NCI-H226 (cell line): ENCODE measurements at regions not wholly inside any gene's neighbourhood (a gene's known extent, or its start where the extent isn't known, plus 50 kb on each side); places are given as distances from the start of the nearest gene placed in this dataset.
"Not testable (repeated sequence)": the region's sequence is repeated elsewhere in the genome, so short reads cannot be mapped to it uniquely, and the experiment has no call there.

Experiments used
- DNase-seq: peaks from one replicate; pipeline ENCODE4 v3.0.0-alpha.2; 2015

GRCh38 chr5:5782402-5782801 lies 359.9 kb downstream of the ICE1 start:
- no peak for DNase-seq

- DNase-seq = no peak
Observed at GRCh38 chr5:5781335-5781734, 358.9 kb downstream of the ICE1 start.

- no peak for DNase-seq
Observed at GRCh38 chr5:5780253-5780652, 357.8 kb downstream of the ICE1 start.

- no peak for DNase-seq
Observed at GRCh38 chr5:5777013-5777412, 354.5 kb downstream of the ICE1 start.

GRCh38 chr5:5772202-5772601 lies 349.7 kb downstream of the ICE1 start:
- DNase-seq = no peak

- no peak for DNase-seq
Observed at GRCh38 chr5:5770825-5771224, 348.3 kb downstream of the ICE1 start.

GRCh38 chr5:5767286-5767928 lies 344.9 kb downstream of the ICE1 start:
- DNase-seq = no peak

- DNase-seq = no peak
Observed at GRCh38 chr5:5765066-5765850, 342.8 kb downstream of the ICE1 start.

- DNase-seq = no peak
Observed at GRCh38 chr5:5764246-5764645, 341.8 kb downstream of the ICE1 start.

GRCh38 chr5:5756762-5757161 lies 334.3 kb downstream of the ICE1 start:
- no peak for DNase-seq

- DNase-seq = no peak
Observed at GRCh38 chr5:5755888-5756287, 333.4 kb downstream of the ICE1 start.

- DNase-seq = no peak
Observed at GRCh38 chr5:5752844-5753243, 330.4 kb downstream of the ICE1 start.

GRCh38 chr5:5751987-5752386 lies 329.5 kb downstream of the ICE1 start:
- DNase-seq = no peak

GRCh38 chr5:5751498-5751897 lies 329.0 kb downstream of the ICE1 start:
- DNase-seq = no peak

GRCh38 chr5:5741418-5741817 lies 318.9 kb downstream of the ICE1 start:
- no peak for DNase-seq

- DNase-seq = no peak
Observed at GRCh38 chr5:5739490-5739945, 317.0 kb downstream of the ICE1 start.

- no peak for DNase-seq
Observed at GRCh38 chr5:5738797-5739489, 316.5 kb downstream of the ICE1 start.

- DNase-seq = no peak
Observed at GRCh38 chr5:5736007-5736406, 313.5 kb downstream of the ICE1 start.

GRCh38 chr5:5733058-5733457 lies 310.6 kb downstream of the ICE1 start:
- not testable (repeated sequence) for DNase-seq

- DNase-seq = no peak
Observed at GRCh38 chr5:5726401-5726800, 303.9 kb downstream of the ICE1 start.

GRCh38 chr5:5721881-5722280 lies 299.4 kb downstream of the ICE1 start:
- DNase-seq = no peak

GRCh38 chr5:5719292-5719691 lies 296.8 kb downstream of the ICE1 start:
- no peak for DNase-seq

GRCh38 chr5:5716665-5717064 lies 294.2 kb downstream of the ICE1 start:
- no peak for DNase-seq

- DNase-seq = no peak
Observed at GRCh38 chr5:5711592-5711991, 289.1 kb downstream of the ICE1 start.
